ENCODE measurements at regions not wholly inside any gene's neighbourhood (a gene's known extent, or its start where the extent isn't known, plus 50 kb on each side); places are given as distances from the start of the nearest gene placed in this dataset.

DNA sequence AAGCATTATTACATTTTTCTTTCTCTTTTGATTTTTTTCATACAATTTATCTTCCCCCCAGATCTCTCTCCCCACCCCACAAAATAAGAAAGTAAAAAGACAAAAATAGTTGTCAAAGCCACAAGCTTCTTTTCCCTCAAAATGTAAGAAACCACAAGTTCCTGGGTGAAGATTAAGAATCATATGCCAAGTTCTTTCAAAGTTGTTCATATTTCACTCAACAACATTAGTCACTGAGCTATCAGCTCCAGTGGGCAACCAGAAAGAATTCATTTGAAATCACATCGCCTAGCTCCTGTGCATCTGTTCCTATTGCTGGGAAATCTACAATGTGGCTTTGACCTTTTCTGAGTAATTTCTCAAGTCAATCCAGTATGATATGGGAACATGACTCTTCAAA is 681.6 kb upstream of the ARPP21 start:
- no peak for DNase-seq (ENCODE audit: low read depth, low spot score)

DNA sequence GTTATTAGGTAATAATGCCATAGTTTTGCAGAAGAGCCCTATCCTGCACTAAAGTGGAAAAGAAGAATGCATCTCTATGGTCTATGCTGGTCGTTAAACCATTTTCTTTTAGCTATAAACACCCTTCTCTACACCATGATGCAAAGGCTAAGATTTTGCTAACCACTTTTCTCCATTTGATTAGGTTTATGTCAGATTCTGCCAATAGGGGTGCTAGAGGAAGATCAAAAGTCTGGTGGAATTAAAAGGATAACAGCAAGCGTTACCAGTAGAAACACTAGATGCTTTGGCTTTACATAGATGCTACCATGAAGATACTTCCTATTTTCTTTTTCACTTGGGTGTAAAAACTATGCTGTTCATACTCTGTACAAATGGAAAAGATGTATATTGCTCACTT is 669.8 kb upstream of the ARPP21 start:
- no peak for DNase-seq (ENCODE audit: low read depth, low spot score)

DNA sequence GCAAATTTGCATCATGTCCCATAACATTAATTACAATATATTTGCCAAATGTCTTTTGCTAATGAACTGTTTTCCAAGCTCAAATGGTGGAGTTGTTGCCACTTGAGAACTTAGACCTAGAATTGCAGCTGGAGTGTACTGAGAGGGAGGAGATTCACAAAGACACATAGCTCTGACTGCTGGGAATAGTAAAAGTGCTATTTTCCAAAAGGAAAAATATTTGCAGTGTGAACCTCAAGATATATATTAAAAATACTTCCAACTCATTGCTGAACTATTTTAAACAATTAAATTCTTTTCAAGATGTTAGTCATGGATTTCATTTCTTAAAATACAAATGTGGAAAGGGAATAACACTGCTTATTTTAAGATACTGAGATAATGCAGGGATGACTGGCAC is 666.8 kb upstream of the ARPP21 start:
- no peak for DNase-seq (ENCODE audit: low read depth, low spot score)

DNA sequence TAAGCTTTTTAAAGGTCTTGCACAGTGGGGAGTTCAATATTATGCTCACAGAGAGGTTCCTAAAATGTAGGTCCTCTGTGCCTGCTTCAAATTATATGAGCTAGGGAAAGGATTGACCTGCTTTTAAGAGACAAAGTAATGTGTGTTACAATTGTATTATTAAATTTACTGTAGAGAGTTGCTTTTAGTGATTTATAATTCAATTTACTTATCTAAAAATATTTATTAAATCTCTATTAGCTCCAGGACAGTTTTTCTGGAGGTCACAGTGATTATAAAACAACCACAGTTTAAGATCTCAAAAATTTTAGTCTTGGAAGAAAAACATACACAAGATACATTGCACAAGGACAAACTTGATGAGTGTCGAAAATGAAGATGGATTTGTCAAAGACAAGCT is 665.7 kb upstream of the ARPP21 start:
- DNase-seq (ENCODE audit: low read depth, low spot score), result no peak

DNA sequence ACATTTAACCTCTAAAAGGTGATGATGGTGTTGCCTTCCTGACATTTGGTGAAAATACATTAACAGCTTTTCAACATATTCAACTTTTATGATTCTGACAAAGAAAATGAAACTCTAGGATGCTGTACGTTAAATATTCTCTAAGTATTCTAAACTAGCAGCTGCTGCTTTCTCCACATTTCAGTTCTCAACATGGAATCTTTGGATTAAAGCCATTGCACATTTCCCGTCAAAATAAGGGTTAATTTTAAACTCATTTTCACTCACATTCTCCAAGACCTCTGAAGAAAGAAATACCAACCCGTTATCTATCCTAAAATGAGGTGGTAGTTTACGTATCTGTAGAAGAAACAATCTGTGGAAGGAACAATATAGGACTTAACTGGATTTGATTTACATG is 655.7 kb upstream of the ARPP21 start:
- DNase-seq (ENCODE audit: low read depth, low spot score), result no peak

DNA sequence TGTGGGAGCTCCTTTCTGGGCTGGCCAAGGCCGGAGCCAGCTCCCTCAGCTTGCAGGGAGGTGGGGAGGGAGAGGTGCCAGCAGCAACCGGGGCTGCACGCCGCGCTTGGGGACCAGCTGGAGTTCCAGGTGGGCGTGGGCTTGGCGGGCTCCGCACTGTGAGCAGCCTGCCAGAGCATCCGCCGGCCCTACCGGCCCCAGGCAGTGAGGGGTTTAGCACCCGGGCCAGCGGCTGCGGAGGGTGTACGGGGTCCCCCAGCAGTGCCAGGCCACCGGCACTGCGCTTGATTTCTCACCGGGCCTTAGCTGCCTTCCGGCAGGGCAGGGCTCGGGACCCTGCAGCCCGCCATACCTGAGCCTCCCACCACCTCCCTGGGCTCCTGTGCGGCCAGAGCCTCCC is 651.0 kb upstream of the ARPP21 start:
- DNase-seq (ENCODE audit: low read depth, low spot score), result no peak

DNA sequence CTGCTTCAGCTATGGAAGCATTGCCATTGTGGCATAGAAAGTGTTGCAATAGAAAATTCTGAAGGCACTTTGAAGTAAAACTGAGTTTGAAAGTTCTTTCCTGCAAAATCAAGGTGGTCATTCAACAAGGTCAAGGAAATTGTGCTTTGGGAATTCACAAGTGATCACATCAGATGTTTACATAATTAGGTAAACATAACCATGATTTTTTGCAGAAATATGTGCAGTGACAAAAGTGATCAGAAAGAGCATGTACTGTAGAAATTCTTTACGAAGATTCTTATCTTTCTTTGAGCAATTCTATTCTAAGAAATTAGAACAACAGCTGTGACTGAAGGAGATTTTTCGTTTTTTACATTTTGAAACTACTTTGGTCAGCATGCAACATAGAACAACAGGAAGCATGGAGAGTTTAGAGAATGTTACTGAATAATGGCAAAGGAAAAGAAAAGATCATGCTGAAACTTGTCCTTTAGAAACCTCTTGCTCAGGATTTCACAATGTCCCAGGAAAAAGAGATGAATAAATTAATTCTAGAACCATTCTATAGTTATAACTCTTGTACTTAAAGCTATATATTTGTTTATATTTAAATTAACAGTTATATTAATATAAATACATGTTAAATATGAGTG is 643.4 kb upstream of the ARPP21 start:
- DNase-seq (ENCODE audit: low read depth, low spot score), result no peak

- no peak for DNase-seq (ENCODE audit: low read depth, low spot score)
Observed at GRCh38 chr3:34998902-34999301, 640.4 kb upstream of the ARPP21 start.

DNA sequence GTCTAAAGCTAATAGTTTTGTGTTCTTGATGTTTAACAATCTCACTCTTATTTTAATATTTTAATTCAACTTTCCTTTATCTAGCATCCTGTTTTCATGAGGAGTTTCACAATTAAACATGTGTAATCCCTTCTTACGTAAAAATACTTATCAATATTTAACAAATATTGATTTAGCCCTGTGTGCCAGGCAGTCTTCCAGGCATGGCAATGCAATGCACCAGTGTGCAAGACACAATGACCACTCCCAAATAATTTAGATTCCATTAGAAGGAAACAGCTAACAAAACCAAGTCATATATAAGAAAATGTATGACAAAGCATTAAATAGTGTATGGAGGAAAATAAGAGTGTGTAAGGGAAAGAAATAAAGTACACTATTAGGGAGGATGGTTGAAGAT is 627.1 kb upstream of the ARPP21 start:
- DNase-seq (ENCODE audit: low read depth, low spot score), result no peak

DNA sequence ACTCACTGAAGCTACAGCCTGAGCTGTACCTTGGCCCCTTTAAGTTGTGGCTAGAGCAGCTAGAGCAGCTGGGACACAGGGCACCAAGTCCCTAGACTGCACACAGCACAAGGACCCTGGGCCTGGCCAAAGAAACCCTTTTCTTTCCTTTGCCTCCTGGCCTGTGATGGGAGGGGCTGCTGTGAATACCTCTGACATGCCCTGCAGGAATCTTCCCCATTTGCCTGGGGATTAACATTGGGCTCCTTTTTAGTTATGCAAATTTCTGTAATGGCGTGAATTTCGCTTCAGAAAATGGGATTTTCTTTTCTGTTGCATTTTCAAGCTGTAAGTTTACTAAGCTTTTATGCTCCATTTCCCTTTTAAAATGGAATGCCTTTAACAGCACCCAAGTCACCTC is 611.2 kb upstream of the ARPP21 start:
- DNase-seq (ENCODE audit: low read depth, low spot score), result no peak

DNA sequence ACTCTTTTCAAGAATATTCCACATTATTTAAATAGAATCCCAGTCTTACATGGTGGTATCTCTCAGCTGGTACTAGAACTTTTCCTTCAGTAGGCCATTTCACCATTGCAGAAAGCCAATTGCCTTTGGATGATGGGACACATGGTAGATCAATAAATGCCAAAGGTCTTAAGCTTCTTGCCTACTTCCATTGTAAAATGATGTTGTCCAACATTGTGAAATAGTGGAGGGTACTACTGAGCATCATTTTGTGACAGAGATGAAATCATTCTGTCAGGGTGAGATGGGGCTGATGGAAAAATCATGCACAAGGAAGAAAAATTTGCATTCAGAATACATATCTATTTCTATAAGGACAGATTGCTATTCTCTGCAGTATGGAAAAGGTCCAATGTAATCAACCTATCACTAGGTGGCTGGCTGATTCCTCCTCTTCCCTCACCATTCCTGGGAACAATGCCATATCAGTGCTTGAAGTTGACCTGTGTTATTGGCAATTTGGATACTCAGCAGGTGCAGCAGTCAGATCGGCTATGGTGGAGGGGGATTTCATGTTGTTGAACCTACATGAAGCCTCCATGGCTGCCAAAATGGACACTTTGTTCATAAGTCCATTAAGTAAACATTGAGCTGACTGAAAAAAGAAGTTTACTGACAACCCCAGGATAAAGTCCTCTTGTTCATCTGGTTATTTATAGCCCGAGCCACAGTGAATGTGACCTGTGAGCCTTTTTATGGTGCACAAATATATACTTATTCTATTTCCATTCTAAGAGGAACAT is 596.9 kb upstream of the ARPP21 start:
- no peak for DNase-seq (ENCODE audit: low read depth, low spot score)

DNA sequence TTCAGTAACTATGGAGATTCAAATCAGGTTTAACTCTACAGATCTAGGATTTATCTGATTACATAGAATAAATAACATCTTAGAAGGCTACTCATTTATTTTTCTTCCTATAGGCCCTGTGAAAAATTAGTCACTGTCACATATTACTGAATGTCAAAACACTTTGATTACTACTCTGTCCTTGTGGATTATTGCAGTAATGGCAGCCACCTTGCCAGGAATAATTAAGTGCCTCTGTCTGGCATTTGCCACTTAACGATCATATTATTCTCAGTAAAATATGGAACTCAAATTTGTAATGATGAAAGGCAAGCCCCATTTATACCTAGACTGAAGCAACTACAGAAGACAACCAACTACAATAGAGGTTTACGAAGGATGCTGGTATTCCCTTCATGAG is 596.3 kb upstream of the ARPP21 start:
- no peak for DNase-seq (ENCODE audit: low read depth, low spot score)

- no peak for DNase-seq (ENCODE audit: low read depth, low spot score)
Observed at GRCh38 chr3:35044190-35044589, 595.1 kb upstream of the ARPP21 start.

- no peak for DNase-seq (ENCODE audit: low read depth, low spot score)
Observed at GRCh38 chr3:35045118-35045517, 594.2 kb upstream of the ARPP21 start.

GRCh38 chr3:35064761-35065160 is 574.6 kb upstream of the ARPP21 start:
- DNase-seq (ENCODE audit: low read depth, low spot score), result no peak

GRCh38 chr3:35065891-35066290 is 573.4 kb upstream of the ARPP21 start:
- DNase-seq (ENCODE audit: low read depth, low spot score), result no peak

DNA sequence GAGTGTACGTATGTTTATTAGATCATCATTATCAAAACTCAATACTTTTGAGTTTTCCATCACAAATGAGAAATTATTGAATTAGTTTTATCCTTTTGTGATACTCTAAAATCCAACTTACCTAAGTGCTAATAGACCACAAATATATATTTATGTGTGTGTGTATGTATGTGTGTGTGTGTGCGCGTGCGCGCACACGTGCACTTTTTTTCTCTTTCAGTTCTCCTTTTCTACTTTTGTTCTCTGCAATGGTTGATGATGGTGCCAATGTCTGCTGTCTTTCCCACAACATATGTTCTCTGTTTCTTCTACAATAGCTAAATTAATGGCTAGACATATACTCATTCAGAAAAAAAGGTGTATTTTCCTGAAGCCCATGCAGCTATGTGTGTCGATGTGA is 571.6 kb upstream of the ARPP21 start:
- no peak for DNase-seq (ENCODE audit: low read depth, low spot score)

GRCh38 chr3:35070088-35070487 is 569.2 kb upstream of the ARPP21 start:
- no peak for DNase-seq (ENCODE audit: low read depth, low spot score)

- DNase-seq (ENCODE audit: low read depth, low spot score), result no peak
Observed at GRCh38 chr3:35071772-35072171, 567.6 kb upstream of the ARPP21 start.

DNA sequence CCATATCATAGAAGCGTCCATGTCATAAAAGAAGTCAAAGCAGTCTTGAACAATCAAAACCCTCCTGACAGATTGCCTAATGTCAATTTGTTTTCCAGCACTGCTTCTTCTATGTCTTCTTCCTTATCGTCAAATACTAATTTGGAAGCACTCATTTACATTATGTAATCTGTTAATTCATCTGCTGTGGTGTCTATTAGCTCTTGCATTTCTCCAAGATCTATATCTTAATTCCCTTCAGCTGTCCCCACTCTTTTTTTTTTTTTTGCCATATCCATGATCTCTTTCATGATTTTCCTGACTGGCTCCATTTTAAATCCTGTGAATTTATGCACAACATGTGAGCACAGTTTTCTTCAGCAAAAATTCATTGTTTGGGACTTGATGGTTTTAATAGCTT is 560.5 kb upstream of the ARPP21 start:
- no peak for DNase-seq (ENCODE audit: low read depth, low spot score)

GRCh38 chr3:35079403-35079802 is 559.9 kb upstream of the ARPP21 start:
- no peak for DNase-seq (ENCODE audit: low read depth, low spot score)

GRCh38 chr3:35081899-35082298 is 557.4 kb upstream of the ARPP21 start:
- no peak for DNase-seq (ENCODE audit: low read depth, low spot score)

DNA sequence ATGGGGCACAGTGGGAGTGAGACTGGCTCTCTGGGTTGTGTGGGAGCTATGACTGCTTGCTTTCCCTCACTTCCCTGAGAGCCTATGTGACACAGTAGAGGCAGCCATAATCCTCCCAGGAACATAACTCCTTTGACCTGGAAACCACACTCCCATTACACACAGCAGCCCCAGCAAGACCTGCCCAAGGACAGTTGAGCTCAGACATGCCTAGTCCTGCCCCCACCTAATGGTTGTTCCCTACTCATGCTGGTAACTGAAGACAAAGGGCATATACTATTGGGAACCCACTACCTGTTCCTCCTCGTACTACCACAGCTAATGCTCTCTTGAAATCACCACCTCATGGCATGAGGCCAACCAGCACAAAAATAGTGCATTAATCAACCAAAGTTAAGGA is 550.4 kb upstream of the ARPP21 start:
- DNase-seq (ENCODE audit: low read depth, low spot score), result no peak

- DNase-seq (ENCODE audit: low read depth, low spot score), result no peak
Observed at GRCh38 chr3:35114686-35115085, 524.6 kb upstream of the ARPP21 start.

Measured in iPS DF 19.7 (cell line).